ENCODE measurements at regions not wholly inside any gene's neighbourhood (a gene's known extent, or its start where the extent isn't known, plus 50 kb on each side); places are given as distances from the start of the nearest gene placed in this dataset.

DNA sequence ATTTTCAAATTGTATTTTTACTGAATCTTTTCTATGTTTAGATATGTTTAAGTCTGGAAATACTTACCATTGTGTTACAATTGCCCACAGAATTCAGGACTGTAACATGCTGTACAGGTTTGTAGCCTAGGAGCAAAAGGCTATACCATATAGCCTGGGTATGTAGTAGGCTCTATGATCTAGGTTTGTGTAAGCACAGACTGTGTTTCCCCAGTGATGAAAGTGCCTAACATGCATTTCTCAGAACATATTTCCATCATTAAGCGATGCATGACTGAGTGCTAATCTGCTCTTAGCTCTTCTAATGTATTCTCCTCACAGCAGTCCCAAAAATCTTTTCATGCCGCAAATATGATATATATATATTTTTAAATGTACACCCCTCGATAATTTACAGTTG is 166.7 kb upstream of the PPP2R2B start:
- H3K9me3 ChIP-seq (ENCODE audit: low read length) = no peaks in the 10 kb centered on the region
- H3K9ac ChIP-seq (ENCODE audit: low read length) = no peak overlapping the region
- no peaks in the 10 kb centered on the region for H3K36me3 ChIP-seq (ENCODE audit: insufficient read depth, low read length)
- H3K4me3 ChIP-seq (ENCODE audit: low read depth, low read length, poor library complexity, severe bottlenecking) = no peak overlapping the region
- no peak overlapping the region for H3K4me2 ChIP-seq (ENCODE audit: low read length)
- H3K27me3 ChIP-seq (ENCODE audit: insufficient read depth, low read length) = no peaks in the 10 kb centered on the region
- H3K27ac ChIP-seq (ENCODE audit: low read depth, low read length, poor library complexity, severe bottlenecking) = no peak overlapping the region
- H3K4me1 ChIP-seq (ENCODE audit: insufficient read depth, low read length, severe bottlenecking) = no peaks in the 10 kb centered on the region
- H3K79me2 ChIP-seq (ENCODE audit: insufficient read depth, low read length) = no peaks in the 10 kb centered on the region
- H3K9me2 ChIP-seq (ENCODE audit: low read depth, low read length) = no peaks in the 10 kb centered on the region
- H4K20me1 ChIP-seq (ENCODE audit: insufficient read depth, low read length) = no peaks in the 10 kb centered on the region
- H3F3A ChIP-seq (ENCODE audit: insufficient read depth, low read length) = no peaks in the 10 kb centered on the region
- TF ChIP-seq, protein P1, sequence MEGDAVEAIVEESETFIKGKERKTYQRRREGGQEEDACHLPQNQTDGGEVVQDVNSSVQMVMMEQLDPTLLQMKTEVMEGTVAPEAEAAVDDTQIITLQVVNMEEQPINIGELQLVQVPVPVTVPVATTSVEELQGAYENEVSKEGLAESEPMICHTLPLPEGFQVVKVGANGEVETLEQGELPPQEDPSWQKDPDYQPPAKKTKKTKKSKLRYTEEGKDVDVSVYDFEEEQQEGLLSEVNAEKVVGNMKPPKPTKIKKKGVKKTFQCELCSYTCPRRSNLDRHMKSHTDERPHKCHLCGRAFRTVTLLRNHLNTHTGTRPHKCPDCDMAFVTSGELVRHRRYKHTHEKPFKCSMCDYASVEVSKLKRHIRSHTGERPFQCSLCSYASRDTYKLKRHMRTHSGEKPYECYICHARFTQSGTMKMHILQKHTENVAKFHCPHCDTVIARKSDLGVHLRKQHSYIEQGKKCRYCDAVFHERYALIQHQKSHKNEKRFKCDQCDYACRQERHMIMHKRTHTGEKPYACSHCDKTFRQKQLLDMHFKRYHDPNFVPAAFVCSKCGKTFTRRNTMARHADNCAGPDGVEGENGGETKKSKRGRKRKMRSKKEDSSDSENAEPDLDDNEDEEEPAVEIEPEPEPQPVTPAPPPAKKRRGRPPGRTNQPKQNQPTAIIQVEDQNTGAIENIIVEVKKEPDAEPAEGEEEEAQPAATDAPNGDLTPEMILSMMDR (IDR thresholded peaks at IDR 0.05; ENCODE audit: low read length) = no peak
- no peak for TF ChIP-seq EZH2 (IDR thresholded peaks at IDR 0.05; ENCODE audit: borderline replicate concordance, low read length)
- H2AFZ ChIP-seq (ENCODE audit: low read length) = no peak overlapping the region

DNA sequence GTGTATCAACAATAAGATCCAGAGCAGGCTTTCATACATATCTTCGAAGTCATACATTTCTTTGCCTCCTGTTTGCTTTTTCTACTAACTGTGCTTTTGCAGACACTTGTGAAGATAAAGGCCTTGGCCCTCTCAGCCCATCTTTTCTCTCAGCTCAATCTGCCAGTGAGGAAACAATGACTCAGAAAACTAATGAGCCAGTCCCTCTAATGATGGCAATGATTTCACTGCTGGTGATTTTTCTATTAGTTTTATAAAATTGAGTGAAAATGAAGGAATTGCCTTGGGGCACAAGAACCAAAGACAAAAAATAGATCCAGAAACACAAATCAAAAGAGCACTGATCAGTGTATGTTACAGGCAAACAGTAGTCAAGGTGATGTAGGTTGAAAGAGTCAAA is 167.7 kb upstream of the PPP2R2B start:
- H3K9me2 ChIP-seq (ENCODE audit: low read depth, low read length) = no peaks in the 10 kb centered on the region
- H2AFZ ChIP-seq (ENCODE audit: low read length) = no peak overlapping the region
- H3K4me3 ChIP-seq (ENCODE audit: low read depth, low read length, poor library complexity, severe bottlenecking) = no peak overlapping the region
- no peak for TF ChIP-seq EZH2 (IDR thresholded peaks at IDR 0.05; ENCODE audit: borderline replicate concordance, low read length)
- TF ChIP-seq, protein P1 (IDR thresholded peaks at IDR 0.05; ENCODE audit: low read length) = no peak
- no peak overlapping the region for H3K9ac ChIP-seq (ENCODE audit: low read length)
- H3K4me2 ChIP-seq (ENCODE audit: low read length) = no peak overlapping the region
- H3K9me3 ChIP-seq (ENCODE audit: low read length) = no peaks in the 10 kb centered on the region
- no peaks in the 10 kb centered on the region for H3K79me2 ChIP-seq (ENCODE audit: insufficient read depth, low read length)
- H3K36me3 ChIP-seq (ENCODE audit: insufficient read depth, low read length) = no peaks in the 10 kb centered on the region
- no peaks in the 10 kb centered on the region for H3K4me1 ChIP-seq (ENCODE audit: insufficient read depth, low read length, severe bottlenecking)
- no peak overlapping the region for H3K27ac ChIP-seq (ENCODE audit: low read depth, low read length, poor library complexity, severe bottlenecking)
- no peaks in the 10 kb centered on the region for H4K20me1 ChIP-seq (ENCODE audit: insufficient read depth, low read length)
- no peaks in the 10 kb centered on the region for H3K27me3 ChIP-seq (ENCODE audit: insufficient read depth, low read length)
- H3F3A ChIP-seq (ENCODE audit: insufficient read depth, low read length) = no peaks in the 10 kb centered on the region

DNA sequence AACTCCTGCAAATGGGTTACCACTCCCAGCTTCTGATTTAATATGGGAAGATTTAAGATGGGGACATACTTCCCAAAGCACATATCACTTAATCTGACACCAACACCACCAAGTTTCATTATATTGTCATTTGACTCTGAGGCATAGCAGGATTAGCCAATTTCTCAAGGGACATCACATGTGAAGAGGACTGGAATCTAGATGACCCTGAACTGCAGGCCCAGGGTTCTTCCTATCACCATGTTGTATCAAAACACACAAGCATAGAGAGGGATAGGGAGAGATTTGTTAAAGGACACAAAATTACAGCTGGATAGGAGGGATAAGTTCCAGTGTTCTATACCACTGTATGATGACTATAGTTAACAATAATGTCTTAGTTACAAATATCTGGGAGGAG is 168.3 kb upstream of the PPP2R2B start:
- no peaks in the 10 kb centered on the region for H3F3A ChIP-seq (ENCODE audit: insufficient read depth, low read length)
- no peak for TF ChIP-seq EZH2 (IDR thresholded peaks at IDR 0.05; ENCODE audit: borderline replicate concordance, low read length)
- TF ChIP-seq, protein P1 (IDR thresholded peaks at IDR 0.05; ENCODE audit: low read length) = no peak
- H3K36me3 ChIP-seq (ENCODE audit: insufficient read depth, low read length) = no peaks in the 10 kb centered on the region
- H3K9me2 ChIP-seq (ENCODE audit: low read depth, low read length) = no peaks in the 10 kb centered on the region
- no peak overlapping the region for H3K27ac ChIP-seq (ENCODE audit: low read depth, low read length, poor library complexity, severe bottlenecking)
- no peaks in the 10 kb centered on the region for H4K20me1 ChIP-seq (ENCODE audit: insufficient read depth, low read length)
- no peaks in the 10 kb centered on the region for H3K79me2 ChIP-seq (ENCODE audit: insufficient read depth, low read length)
- no peak overlapping the region for H3K4me3 ChIP-seq (ENCODE audit: low read depth, low read length, poor library complexity, severe bottlenecking)
- H3K4me2 ChIP-seq (ENCODE audit: low read length) = no peak overlapping the region
- no peaks in the 10 kb centered on the region for H3K9me3 ChIP-seq (ENCODE audit: low read length)
- H2AFZ ChIP-seq (ENCODE audit: low read length) = no peak overlapping the region
- H3K4me1 ChIP-seq (ENCODE audit: insufficient read depth, low read length, severe bottlenecking) = no peaks in the 10 kb centered on the region
- no peak overlapping the region for H3K9ac ChIP-seq (ENCODE audit: low read length)
- no peaks in the 10 kb centered on the region for H3K27me3 ChIP-seq (ENCODE audit: insufficient read depth, low read length)

All from OCI-LY1 (cell line).